ENCODE measurements at regions not wholly inside any gene's neighbourhood (a gene's known extent, or its start where the extent isn't known, plus 50 kb on each side); places are given as distances from the start of the nearest gene placed in this dataset.
"Not testable (repeated sequence)": the region's sequence is repeated elsewhere in the genome, so short reads cannot be mapped to it uniquely, and the experiment has no call there.

DNA sequence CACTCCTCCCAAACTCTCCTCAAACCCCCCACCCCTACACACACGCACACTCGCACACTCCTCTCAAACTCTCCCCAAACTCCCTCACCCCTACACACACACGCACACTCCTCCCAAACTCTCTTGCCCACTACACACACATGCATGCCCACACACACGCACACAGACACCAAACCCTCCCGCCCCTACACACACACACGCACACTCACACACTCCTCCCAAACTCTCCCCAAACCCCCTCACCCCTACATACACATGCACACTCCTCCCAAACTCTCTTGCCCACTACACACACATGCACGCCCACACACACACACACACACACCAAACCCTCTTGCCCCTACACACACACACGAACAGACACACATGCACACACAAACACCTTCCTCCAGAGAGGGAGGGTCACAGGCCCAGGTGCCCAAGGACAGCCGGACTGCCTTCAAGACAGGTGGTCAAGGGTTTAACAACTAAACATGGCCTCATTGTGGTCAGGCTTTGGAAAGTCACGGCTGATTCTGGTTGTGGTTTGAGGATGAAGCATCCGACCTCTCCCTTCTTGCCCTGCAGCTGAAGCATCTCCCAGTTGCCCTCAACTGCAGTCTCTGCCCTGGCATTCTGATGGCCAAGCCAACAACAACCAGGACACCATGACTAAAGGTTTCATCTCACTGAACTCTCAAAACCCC lies 72.3 kb upstream of the SNTG2 start:
- DNase-seq (ENCODE audit: low read depth in 2 of 2): no peak

- DNase-seq (ENCODE audit: low read depth in 2 of 2): no peak
Measured at GRCh38 chr2:877747-878146, 72.9 kb upstream of the SNTG2 start.

GRCh38 chr2:875687-876615 lies 74.7 kb upstream of the SNTG2 start:
- DNase-seq (ENCODE audit: low read depth in 2 of 2): no peak

DNA sequence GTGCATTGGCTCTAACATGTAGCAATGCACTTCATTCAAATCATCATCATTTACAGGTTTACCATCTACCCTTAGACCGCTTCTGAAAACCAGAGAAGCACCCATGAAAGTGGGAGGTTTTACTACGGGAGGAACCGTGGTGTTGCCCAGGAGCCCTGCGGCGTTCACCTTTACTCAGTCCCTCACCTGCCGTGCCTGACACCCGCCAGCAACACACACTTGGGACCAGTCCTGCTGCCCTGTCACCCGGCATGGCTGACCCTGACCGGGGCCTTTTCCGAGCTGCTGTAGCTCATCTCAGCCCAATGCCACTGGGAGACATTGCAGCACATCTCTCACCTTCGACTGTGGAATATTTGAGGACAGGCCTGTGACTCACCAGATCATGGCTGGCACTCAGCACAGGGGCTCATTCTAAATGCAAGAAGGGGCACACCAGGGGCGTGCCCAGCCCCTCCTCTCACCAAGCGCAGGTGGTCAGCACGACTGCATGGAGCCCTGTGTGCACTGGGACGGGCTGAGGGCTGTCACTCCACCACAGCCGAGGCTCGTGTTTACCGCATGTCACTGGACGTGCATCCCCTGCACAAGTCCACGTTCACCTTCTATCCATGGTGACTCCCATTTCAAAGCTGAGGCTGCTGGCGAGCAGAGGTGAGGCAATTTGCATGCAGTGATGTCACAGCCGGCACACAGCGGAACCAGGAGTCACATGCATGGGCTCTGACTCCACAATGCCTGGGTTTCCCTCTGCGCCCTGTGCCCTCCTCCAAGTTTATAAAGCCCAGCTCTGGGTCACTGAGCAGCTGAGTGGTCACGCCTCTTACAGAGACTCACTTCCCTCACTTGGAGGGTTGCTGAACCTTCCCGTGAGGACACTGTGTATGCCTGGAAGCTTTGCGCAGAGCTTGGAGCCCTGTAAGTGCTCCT lies 76.7 kb upstream of the SNTG2 start:
- DNase-seq (ENCODE audit: low read depth in 2 of 2): no peak

DNA sequence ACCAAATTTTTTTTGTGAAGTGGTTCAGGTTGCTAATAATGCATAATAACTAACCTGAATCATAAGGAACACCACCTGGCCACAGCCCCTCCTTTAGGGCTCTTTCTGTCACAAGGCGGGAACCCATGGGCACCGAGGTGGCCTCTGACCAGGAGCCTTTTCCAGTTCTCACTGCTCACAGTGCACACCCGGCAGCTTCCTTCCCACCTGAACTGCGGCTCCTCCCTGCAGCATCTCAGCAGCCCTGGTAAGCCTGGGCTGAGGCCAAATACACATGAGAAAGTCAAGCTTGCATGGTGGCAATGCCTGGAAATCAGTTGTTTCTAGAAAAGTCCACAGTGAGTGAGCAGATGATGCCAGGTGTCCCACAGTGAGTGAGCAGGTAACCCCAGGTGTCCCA lies 77.6 kb upstream of the SNTG2 start:
- DNase-seq (ENCODE audit: low read depth in 2 of 2): no peak

GRCh38 chr2:871926-872680 lies 78.5 kb upstream of the SNTG2 start:
- DNase-seq (ENCODE audit: low read depth in 2 of 2): no peak

DNA sequence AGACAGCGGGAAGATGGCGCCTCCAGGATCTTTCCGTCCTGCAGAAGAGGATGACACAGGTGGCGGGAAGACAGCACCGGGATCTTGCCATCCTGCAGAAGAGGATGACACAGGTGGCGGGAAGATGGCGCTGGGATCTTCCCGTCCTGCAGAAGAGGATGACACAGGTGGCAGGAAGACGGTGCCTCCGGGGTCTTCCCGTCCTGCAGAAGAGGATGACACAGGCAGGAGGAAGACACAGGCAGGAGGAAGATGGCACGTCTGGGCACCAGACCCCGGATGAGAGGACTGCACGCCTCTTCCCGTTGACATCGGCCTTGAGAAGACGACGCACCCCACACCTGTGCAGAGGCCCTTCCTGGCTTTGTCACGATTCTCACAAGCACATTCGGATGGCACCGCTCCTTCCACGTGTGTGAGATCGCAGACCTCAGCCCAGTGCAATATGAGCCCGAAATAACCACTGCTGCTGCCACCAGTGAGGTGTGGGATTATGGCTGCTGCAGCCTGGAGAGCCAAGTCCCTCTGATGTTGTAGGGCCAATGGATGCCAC lies 79.4 kb upstream of the SNTG2 start:
- no peak for DNase-seq (ENCODE audit: low read depth in 2 of 2)

DNA sequence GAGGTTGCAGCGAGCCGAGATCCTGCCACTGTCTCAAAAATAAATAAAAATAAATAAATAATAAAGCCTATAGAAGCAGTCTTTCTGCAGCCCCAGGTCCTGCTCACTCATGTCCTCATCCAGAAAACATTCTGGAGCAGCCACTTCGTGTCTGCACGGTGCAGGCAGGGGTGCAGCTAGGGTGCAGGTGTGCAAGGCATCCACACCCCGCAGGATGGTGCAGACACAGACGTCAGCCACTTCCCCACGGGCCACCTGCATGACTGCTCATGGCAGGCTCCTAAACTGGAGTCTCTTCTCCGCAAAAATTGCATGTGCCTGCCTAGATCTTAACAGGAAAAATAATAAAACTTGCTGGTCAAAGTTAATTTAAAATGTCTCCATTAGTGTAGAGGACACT lies 80.2 kb upstream of the SNTG2 start:
- DNase-seq (ENCODE audit: low read depth in 2 of 2): no peak

DNA sequence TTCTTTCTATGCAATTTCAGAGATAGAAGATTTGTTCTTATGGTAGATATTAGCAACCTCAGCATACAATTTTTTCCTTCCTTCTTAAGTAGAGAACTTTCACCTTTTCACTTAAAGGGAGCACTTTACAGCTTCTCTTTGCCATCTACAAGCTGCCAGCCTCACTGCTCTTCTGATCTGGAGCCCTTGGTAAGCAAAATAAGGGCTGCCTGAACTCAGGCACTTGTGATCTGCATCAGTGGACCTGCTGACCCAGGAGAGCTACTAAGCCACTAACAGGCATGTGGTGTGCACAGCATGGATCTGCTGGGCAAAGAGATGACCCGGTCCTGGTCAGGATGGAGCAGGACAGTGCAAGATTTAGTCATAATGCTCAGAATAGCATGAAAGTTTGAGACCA lies 80.8 kb upstream of the SNTG2 start:
- DNase-seq (ENCODE audit: low read depth in 2 of 2): no peak

- DNase-seq (ENCODE audit: low read depth in 2 of 2): no peak
Measured at GRCh38 chr2:869357-869871, 81.2 kb upstream of the SNTG2 start.

DNA sequence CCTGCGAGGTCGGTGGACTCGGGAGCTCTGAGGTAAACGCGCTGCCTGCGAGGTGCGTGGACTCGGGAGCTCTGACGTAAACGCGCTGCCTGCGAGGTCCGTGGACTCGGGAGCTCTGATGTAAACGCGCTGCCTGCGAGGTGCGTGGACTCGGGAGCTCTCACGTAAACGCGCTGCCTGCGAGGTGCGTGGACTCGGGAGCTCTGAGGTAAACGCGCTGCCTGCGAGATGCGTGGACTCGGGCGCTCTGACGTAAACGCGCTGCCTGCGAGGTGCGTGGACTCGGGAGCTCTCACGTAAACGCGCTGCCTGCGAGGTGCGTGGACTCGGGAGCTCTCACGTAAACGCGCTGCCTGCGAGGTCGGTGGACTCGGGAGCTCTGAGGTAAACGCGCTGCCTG lies 81.8 kb upstream of the SNTG2 start:
- not testable (repeated sequence) for DNase-seq (ENCODE audit: low read depth in 2 of 2)

GRCh38 chr2:867296-867695 lies 83.4 kb upstream of the SNTG2 start:
- no peak for DNase-seq (ENCODE audit: low read depth in 2 of 2)

GRCh38 chr2:866887-867286 lies 83.8 kb upstream of the SNTG2 start:
- DNase-seq (ENCODE audit: low read depth in 2 of 2): no peak

GRCh38 chr2:866009-866680 lies 84.5 kb upstream of the SNTG2 start:
- no peak for DNase-seq (ENCODE audit: low read depth in 2 of 2)

- no peak for DNase-seq (ENCODE audit: low read depth in 2 of 2)
Measured at GRCh38 chr2:864501-865106, 86.0 kb upstream of the SNTG2 start.

GRCh38 chr2:863732-864450 lies 86.8 kb upstream of the SNTG2 start:
- no peak for DNase-seq (ENCODE audit: low read depth in 2 of 2)

GRCh38 chr2:862731-863466 lies 87.8 kb upstream of the SNTG2 start:
- no peak for DNase-seq (ENCODE audit: low read depth in 2 of 2)

- no peak for DNase-seq (ENCODE audit: low read depth in 2 of 2)
Measured at GRCh38 chr2:862355-862687, 88.3 kb upstream of the SNTG2 start.
